GM12878 (cell line): ENCODE measurements at regions not wholly inside any gene's neighbourhood (a gene's known extent, or its start where the extent isn't known, plus 50 kb on each side); places are given as distances from the start of the nearest gene placed in this dataset.

ENCODE experiments used
- ATAC-seq: fragments of 200-7000 bp; cut with Tn5 transposase; 3 replicates; pipeline ENCODE4 v1.9.1; 2020; ENCODE audit warnings: mild to moderate bottlenecking, moderate library complexity
- BruUV-seq: library from RNA; stranded (reverse); fragments of 400-500 nt; replicated peaks from 2 replicates; lab custom pipeline; 2021; lab: Mats Ljungman, UMichigan
- CTCF ChIA-PET: fragments of 300-600 bp; sonication (Branson Sonifier 250); formaldehyde crosslinking; extraction: SDS; loops from one replicate; lab custom pipeline; 2021; ENCODE audit warnings: inconsistent platforms; lab: Yijun Ruan, JAX
- POLR2A ChIA-PET: fragments of 350-600 bp; formaldehyde crosslinking; extraction: SDS; loops from one replicate; lab custom pipeline; 2021; ENCODE audit warnings: inconsistent platforms; lab: Charles Lee
- RAD21 ChIA-PET: fragments of 300-600 bp; sonication (Branson Sonifier 250); formaldehyde crosslinking; loops from one replicate; lab custom pipeline; 2023; ENCODE audit warnings: antibody characterized with exemption; ENCODE audit not compliant: unreplicated experiment; lab: Charles Lee
- SMC1A ChIA-PET: fragments of 300-600 bp; sonication (Branson Sonifier 250); formaldehyde crosslinking; loops from one replicate; lab custom pipeline; 2023; ENCODE audit not compliant: unreplicated experiment, uncharacterized antibody; lab: Charles Lee
- DNase-seq: peaks from one replicate; pipeline ENCODE4 v3.0.0-alpha.2; 2011; ENCODE audit warnings: low read depth, low spot score
- FAIRE-seq: peaks from 3 replicates; lab custom pipeline; 2011; peaks lifted over from hg19 to GRCh38; lab: Jason Lieb, UNC
- H2AFZ ChIP-seq: 2 replicates; pipeline ENCODE4 v1.6.0; 2011; ENCODE audit warnings: low read depth, low read length, control low read depth; ENCODE audit not compliant: control insufficient read depth
- H3K27ac ChIP-seq: 2 replicates; pipeline ENCODE4 v1.5.1; 2011; ENCODE audit warnings: control low read depth; ENCODE audit not compliant: control insufficient read depth, insufficient read depth
- H3K27me3 ChIP-seq, 2 experiments: replicated peaks in 1 of 2; 2 replicates each; pipeline versions ENCODE4 v1.6.0 to v1.6.1; 2011; ENCODE audit warnings: low read length in 1 of 2; ENCODE audit not compliant: control insufficient read depth in 2 of 2, insufficient read depth in 2 of 2
- H3K36me3 ChIP-seq, 2 experiments: 2 replicates each; pipeline ENCODE4 v1.5.1; 2011; ENCODE audit warnings: low read length in 1 of 2; ENCODE audit not compliant: control insufficient read depth in 2 of 2, insufficient read depth in 2 of 2
- H3K4me1 ChIP-seq: 2 replicates; pipeline ENCODE4 v1.6.1; 2011; ENCODE audit warnings: mild to moderate bottlenecking, low read length, moderate library complexity, mixed read lengths; ENCODE audit not compliant: control insufficient read depth, insufficient read depth
- H3K4me2 ChIP-seq: 2 replicates; pipeline ENCODE4 v1.6.0; 2011; ENCODE audit warnings: control low read depth; ENCODE audit not compliant: control insufficient read depth, insufficient read depth
- H3K4me3 ChIP-seq: fragments of 200-600 bp; sonication (generic); 2 replicates; pipeline ENCODE4 v1.5.1; 2016
- H3K79me2 ChIP-seq: 2 replicates; pipeline ENCODE4 v1.6.0; 2011; ENCODE audit warnings: low read length; ENCODE audit not compliant: control insufficient read depth, insufficient read depth
- H3K9ac ChIP-seq: 2 replicates; pipeline ENCODE4 v1.8.0; 2011; ENCODE audit warnings: low read length, control low read depth, mixed read lengths; ENCODE audit not compliant: control insufficient read depth, insufficient read depth
- H3K9me3 ChIP-seq: replicated peaks from 3 replicates; pipeline ENCODE4 v1.5.1; 2011; ENCODE audit warnings: mild to moderate bottlenecking, low read length; ENCODE audit not compliant: control insufficient read depth, insufficient read depth
- H4K20me1 ChIP-seq: 2 replicates; pipeline ENCODE4 v1.6.0; 2011; ENCODE audit not compliant: control insufficient read depth, insufficient read depth
- ASH2L ChIP-seq: fragments of 300-600, 200-600 bp; sonication (generic); IDR thresholded peaks from 2 replicates; pipeline ENCODE4 v1.6.1; 2017; ENCODE audit warnings: low read depth, mild to moderate bottlenecking, borderline replicate concordance
- CEBPB ChIP-seq, 2 experiments: fragments of 150-350 bp in 1 of 2; IDR thresholded peaks; 2 replicates each; pipeline ENCODE4 v1.6.1; 2012 to 2014; ENCODE audit warnings: low read depth in 2 of 2, low read length in 2 of 2, borderline replicate concordance in 1 of 2, inconsistent platforms in 1 of 2
- CEBPZ ChIP-seq: fragments of 150-350 bp; IDR thresholded peaks from 2 replicates; pipeline ENCODE4 v1.6.1; 2016; ENCODE audit warnings: low read depth, low read length
- CUX1 ChIP-seq: IDR thresholded peaks from 2 replicates; pipeline ENCODE4 v1.6.1; 2012; ENCODE audit warnings: improper control_type of control experiment, low read depth, low read length; ENCODE audit not compliant: insufficient replicate concordance
- NR2F1 ChIP-seq: fragments of 450-650 bp; conservative IDR thresholded peaks from 2 replicates; pipeline ENCODE4 v1.6.1; 2017; ENCODE audit warnings: mild to moderate bottlenecking
- SMAD1 ChIP-seq: fragments of 450-650 bp; IDR thresholded peaks from 2 replicates; pipeline ENCODE4 v1.6.1; 2018; ENCODE audit warnings: mild to moderate bottlenecking, low read depth; ENCODE audit not compliant: partially characterized antibody
- SP1 ChIP-seq: IDR thresholded peaks from one replicate; pipeline ENCODE4 v1.6.1; 2011; ENCODE audit warnings: low read depth, low read length
- ZNF622 ChIP-seq: fragments of 450-650 bp; IDR thresholded peaks from 2 replicates; pipeline ENCODE4 v1.6.1; 2017; ENCODE audit warnings: mild to moderate bottlenecking, inconsistent platforms
- WGBS: methylation state at CpG from one replicate; pipeline ENCODE4 v1.1.6; 2016; ENCODE audit warnings: low lambda C conversion rate; ENCODE audit not compliant: insufficient replicate concordance, insufficient coverage; ENCODE audit errors: missing lambda C conversion rate; 5-methylcytosine and 5-hydroxymethylcytosine counted together
- in situ Hi-C: fragments of 300-500 bp; cut with MboI; formaldehyde crosslinking; loops from 9 replicates; pipeline ENCODE4 v1.14.3; 2018; ENCODE audit warnings: mixed read lengths
- intact Hi-C: fragments of 100-400 bp; cut with micrococcal nuclease; formaldehyde crosslinking; loops from one replicate; pipeline ENCODE4 v1.14.2; 2022; ENCODE audit not compliant: unreplicated experiment

GRCh38 chr6:8551993-8552392 is 116.6 kb upstream of the SLC35B3 start (continued):
- TF ChIP-seq NR2F1 (no peak), ASH2L (no peak), SP1 (no peak), ZNF622 (no peak)

GRCh38 chr6:8551386-8551785 is 116.0 kb upstream of the SLC35B3 start:
- in situ Hi-C loops (no loop called here), intact Hi-C loops (no loop called here)
- H4K20me1 ChIP-seq: no peaks in the 10 kb centered on the region
- no peak overlapping the region for H3K9ac ChIP-seq
- no peaks in the 10 kb centered on the region for H3K79me2 ChIP-seq
- ChIA-PET POLR2A (no interaction called here), CTCF (interaction anchor here (1.0 kb wide), 1 partner anchor 23 kb away, joined by 3 read pairs; no protein-coding TSS in a partner anchor), SMC1A (no interaction called here), RAD21 (no interaction called here)
- FAIRE-seq (no peak), ATAC-seq (no peak), DNase-seq (no peak)
- no peak overlapping the region for H3K4me3 ChIP-seq
- no peaks in the 10 kb centered on the region for H3K9me3 ChIP-seq
- TF ChIP-seq SMAD1: no peak
- no peak for TF ChIP-seq CUX1
- TF ChIP-seq CEBPZ: no peak
- no peak for TF ChIP-seq CEBPB (IDR thresholded peaks at IDR 0.05; ENCODE audit: borderline replicate concordance in 1 of 2, low read depth in 2 of 2, low read length in 2 of 2)
- H3K4me2 ChIP-seq: no peak overlapping the region
- no peak overlapping the region for H2AFZ ChIP-seq
- no peaks in the 10 kb centered on the region for H3K36me3 ChIP-seq
- H3K27me3 ChIP-seq: no peaks in the 10 kb centered on the region
- no peaks in the 10 kb centered on the region for H3K4me1 ChIP-seq
- H3K27ac ChIP-seq: no peak overlapping the region
- BruUV-seq: no TSS peak
- 51% methylated on average over 2 of the region's 2 CpGs for WGBS
